ENCODE measurements at regions not wholly inside any gene's neighbourhood (a gene's known extent, or its start where the extent isn't known, plus 50 kb on each side); places are given as distances from the start of the nearest gene placed in this dataset.

GRCh38 chr2:235271936-235272335, 221.9 kb upstream of the AGAP1 start:
- no peak overlapping the region for H3K4me3 ChIP-seq
- 0 out of 2 replicates have a peak, but pooled peaks cover 4% of the 10 kb centered on the region for H3K9me2 ChIP-seq (ENCODE audit: insufficient read depth)
- DNase-seq (ENCODE audit: low spot score) (no peak), ATAC-seq (no peak)
- no peak for TF ChIP-seq POLR2AphosphoS5 (IDR thresholded peaks at IDR 0.05; ENCODE audit: low read depth)
- TF ChIP-seq EZH2 (IDR thresholded peaks at IDR 0.05; ENCODE audit: low read depth, unreplicated experiment), result no peak
- TF ChIP-seq STAT1 (IDR thresholded peaks at IDR 0.05; ENCODE audit: unreplicated experiment), result no peak
- no peak for TF ChIP-seq ZNF462 (CRISPR knock-in tag; IDR thresholded peaks at IDR 0.05)
- no peak for TF ChIP-seq EZH2phosphoT487 (IDR thresholded peaks at IDR 0.05; ENCODE audit: unreplicated experiment)
- TF ChIP-seq CREB1 (CRISPR knock-in tag; IDR thresholded peaks at IDR 0.05; ENCODE audit: low read depth), result no peak
- no peak for TF ChIP-seq ETS1 (IDR thresholded peaks at IDR 0.05)
- no peak for TF ChIP-seq JUNB (IDR thresholded peaks at IDR 0.05; ENCODE audit: unreplicated experiment)
- TF ChIP-seq CTCF (conservative IDR thresholded peaks at IDR 0.05; ENCODE audit: low read depth in 2 of 2), result no peak
- no peak overlapping the region for H3K27ac ChIP-seq (ENCODE audit: low read depth)
- H2AFZ ChIP-seq, result no peak overlapping the region
- no peaks in the 10 kb centered on the region for H4K20me1 ChIP-seq (replicated peaks; ENCODE audit: insufficient read depth)
- H3K27ac Mint-ChIP-seq, result no peak overlapping the region
- no peaks in the 10 kb centered on the region for H3K27me3 ChIP-seq (ENCODE audit: insufficient read depth)
- H3K27me3 Mint-ChIP-seq (ENCODE audit: insufficient read depth, low read depth, poor library complexity), result peaks cover under 1% of the 10 kb centered on the region
- no peaks in the 10 kb centered on the region for H3F3A ChIP-seq (replicated peaks; ENCODE audit: low read depth)
- H3K79me2 ChIP-seq (replicated peaks; ENCODE audit: insufficient read depth), result no peaks in the 10 kb centered on the region
- no peaks in the 10 kb centered on the region for H3K9me3 Mint-ChIP-seq
- H3K4me2 ChIP-seq, result no peak overlapping the region
- H3K36me3 ChIP-seq (ENCODE audit: insufficient read depth), result no peaks in the 10 kb centered on the region
- H3K4me1 ChIP-seq (ENCODE audit: insufficient read depth), result peaks cover 28% of the 10 kb centered on the region
- H3K36me3 Mint-ChIP-seq (ENCODE audit: low read depth), result no peaks in the 10 kb centered on the region
- no peak overlapping the region for H3K4me3 Mint-ChIP-seq
- H3K4me1 Mint-ChIP-seq, result peaks cover 19% of the 10 kb centered on the region

Data from GM23338 (cell line).